ENCODE measurements at regions not wholly inside any gene's neighbourhood (a gene's known extent, or its start where the extent isn't known, plus 50 kb on each side); places are given as distances from the start of the nearest gene placed in this dataset.

DNA sequence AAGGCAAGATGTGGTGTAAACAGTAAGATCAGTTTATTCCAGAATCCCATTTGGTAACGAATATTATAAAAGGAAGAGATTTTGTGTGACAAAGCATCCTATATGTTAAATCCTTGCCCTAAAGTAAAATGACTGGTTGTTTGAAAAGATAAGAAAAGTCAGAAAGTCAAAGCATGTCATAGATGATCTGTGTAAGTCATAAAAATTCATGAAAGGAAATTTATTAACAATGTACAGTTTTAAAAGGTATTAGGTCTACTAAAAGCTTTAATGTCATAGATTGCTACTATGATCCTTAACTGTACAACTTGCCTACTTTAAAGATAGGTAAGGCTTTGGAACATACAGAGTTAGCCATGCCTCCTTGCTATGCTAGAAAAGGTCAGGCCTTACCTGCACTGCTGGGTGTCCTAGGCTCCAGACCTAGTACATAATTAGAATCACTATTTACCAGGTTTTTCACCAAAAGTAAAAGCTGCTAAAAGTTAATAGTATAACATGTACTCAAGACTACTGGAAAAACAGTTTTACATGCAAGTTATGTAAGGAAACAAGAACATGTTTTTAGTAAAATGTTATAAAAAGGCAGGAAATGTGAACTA, 1090.1 kb upstream of the ADGRB3 start:
- no peak for DNase-seq (ENCODE audit: low read depth, low spot score)
- Histone ChIP-seq H3K27ac (ENCODE audit: low read length) (no peak overlapping the region), H3K4me3 (ENCODE audit: low read length) (no peak overlapping the region), H3K4me1 (ENCODE audit: control insufficient read depth, insufficient read depth, low read length) (no peaks in the 10 kb centered on the region), H3K27me3 (ENCODE audit: control insufficient read depth, insufficient read depth, low read length) (no peaks in the 10 kb centered on the region), H3K36me3 (ENCODE audit: control insufficient read depth, insufficient read depth, low read length) (no peaks in the 10 kb centered on the region), H3K9me3 (ENCODE audit: control insufficient read depth, insufficient read depth, low read length) (peaks cover 2% of the 10 kb centered on the region)
- WGBS (ENCODE audit: insufficient coverage, insufficient read length), result no CpG with 5 or more reads among the region's 1 CpG

DNA sequence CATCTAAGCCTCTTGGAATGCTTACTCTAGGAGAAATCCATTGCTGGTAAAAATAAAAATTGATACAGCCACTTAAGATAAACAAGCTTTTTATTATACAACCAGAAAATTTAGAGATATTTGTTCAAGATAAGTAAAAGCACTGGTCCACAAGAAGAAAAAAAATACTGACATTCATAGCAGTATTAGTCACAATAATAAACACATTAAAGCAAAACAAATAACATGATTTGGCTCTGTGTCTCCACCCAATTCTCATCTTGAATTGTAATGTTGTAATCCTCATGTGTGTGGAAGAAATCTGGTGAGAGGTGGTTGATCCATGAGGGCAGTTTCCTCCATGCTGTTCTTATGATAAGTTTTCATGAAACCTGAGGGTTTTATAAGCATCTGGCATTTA, 1093.5 kb upstream of the ADGRB3 start:
- no peak overlapping the region for H3K27ac ChIP-seq (ENCODE audit: low read length)
- DNase-seq (ENCODE audit: low read depth, low spot score), result no peak
- no peak overlapping the region for H3K4me3 ChIP-seq (ENCODE audit: low read length)
- H3K4me1 ChIP-seq (ENCODE audit: control insufficient read depth, insufficient read depth, low read length), result no peaks in the 10 kb centered on the region; the same call in 1 of the 2 replicates
- H3K36me3 ChIP-seq (ENCODE audit: control insufficient read depth, insufficient read depth, low read length), result no peaks in the 10 kb centered on the region
- H3K9me3 ChIP-seq (ENCODE audit: control insufficient read depth, insufficient read depth, low read length), result peaks cover 2% of the 10 kb centered on the region
- no peaks in the 10 kb centered on the region for H3K27me3 ChIP-seq (ENCODE audit: control insufficient read depth, insufficient read depth, low read length)

DNA sequence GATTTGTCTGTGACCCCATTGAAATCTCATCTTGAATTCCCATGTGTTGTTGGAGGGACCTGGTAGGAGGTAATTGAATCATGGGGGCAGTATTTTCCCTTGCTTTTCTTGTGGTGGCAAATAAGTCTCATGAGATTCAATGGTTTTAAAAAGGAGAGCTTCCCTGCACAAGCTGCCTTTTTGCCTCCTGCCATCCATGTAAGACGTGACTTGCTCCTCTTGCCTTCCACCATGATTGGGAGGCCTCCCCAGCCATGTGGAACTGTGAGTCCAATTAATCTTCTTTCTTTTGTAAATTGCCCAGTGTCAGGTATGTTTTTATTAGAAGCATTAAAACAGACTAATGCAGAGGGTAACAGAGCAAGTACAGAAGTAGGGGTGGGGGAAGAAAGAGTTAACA, 1097.0 kb upstream of the ADGRB3 start:
- DNase-seq (ENCODE audit: low read depth, low spot score), result no peak
- WGBS (ENCODE audit: insufficient coverage, insufficient read length), result no CpG with 5 or more reads among the region's 1 CpG
- no peaks in the 10 kb centered on the region; the same call in 1 of the 2 replicates for H3K9me3 ChIP-seq (ENCODE audit: control insufficient read depth, insufficient read depth, low read length)
- H3K4me3 ChIP-seq (ENCODE audit: low read length), result no peak overlapping the region
- H3K27ac ChIP-seq (ENCODE audit: low read length), result no peak overlapping the region
- no peaks in the 10 kb centered on the region for H3K27me3 ChIP-seq (ENCODE audit: control insufficient read depth, insufficient read depth, low read length)
- H3K4me1 ChIP-seq (ENCODE audit: control insufficient read depth, insufficient read depth, low read length), result no peaks in the 10 kb centered on the region; the same call in 1 of the 2 replicates
- H3K36me3 ChIP-seq (ENCODE audit: control insufficient read depth, insufficient read depth, low read length), result no peaks in the 10 kb centered on the region

GRCh38 chr6:67535946-67536345, 1099.1 kb upstream of the ADGRB3 start:
- Histone ChIP-seq H3K4me3 (ENCODE audit: low read length) (no peak overlapping the region), H3K27me3 (ENCODE audit: control insufficient read depth, insufficient read depth, low read length) (no peaks in the 10 kb centered on the region), H3K27ac (ENCODE audit: low read length) (no peak overlapping the region), H3K4me1 (ENCODE audit: control insufficient read depth, insufficient read depth, low read length) (no peaks in the 10 kb centered on the region; the same call in 1 of the 2 replicates), H3K9me3 (ENCODE audit: control insufficient read depth, insufficient read depth, low read length) (no peaks in the 10 kb centered on the region; the same call in 1 of the 2 replicates), H3K36me3 (ENCODE audit: control insufficient read depth, insufficient read depth, low read length) (no peaks in the 10 kb centered on the region)
- no CpG with 5 or more reads among the region's 3 CpGs for WGBS (ENCODE audit: insufficient coverage, insufficient read length)
- no peak for DNase-seq (ENCODE audit: low read depth, low spot score)

- Histone ChIP-seq H3K27me3 (ENCODE audit: control insufficient read depth, insufficient read depth, low read length) (no peaks in the 10 kb centered on the region), H3K27ac (ENCODE audit: low read length) (no peak overlapping the region), H3K36me3 (ENCODE audit: control insufficient read depth, insufficient read depth, low read length) (no peaks in the 10 kb centered on the region), H3K4me1 (ENCODE audit: control insufficient read depth, insufficient read depth, low read length) (no peaks in the 10 kb centered on the region), H3K4me3 (ENCODE audit: low read length) (no peak overlapping the region), H3K9me3 (ENCODE audit: control insufficient read depth, insufficient read depth, low read length) (no peaks in the 10 kb centered on the region)
- DNase-seq (ENCODE audit: low read depth, low spot score), result no peak
- WGBS (ENCODE audit: insufficient coverage, insufficient read length), result no CpG with 5 or more reads among the region's 2 CpGs
These were observed 1128.7 kb upstream of the ADGRB3 start for GRCh38 chr6:67506352-67506751.

GRCh38 chr6:67501755-67502154, 1133.3 kb upstream of the ADGRB3 start:
- no CpG with 5 or more reads among the region's 5 CpGs for WGBS (ENCODE audit: insufficient coverage, insufficient read length)
- H3K9me3 ChIP-seq (ENCODE audit: control insufficient read depth, insufficient read depth, low read length), result no peaks in the 10 kb centered on the region
- no peaks in the 10 kb centered on the region for H3K27me3 ChIP-seq (ENCODE audit: control insufficient read depth, insufficient read depth, low read length)
- no peaks in the 10 kb centered on the region for H3K36me3 ChIP-seq (ENCODE audit: control insufficient read depth, insufficient read depth, low read length)
- H3K27ac ChIP-seq (ENCODE audit: low read length), result no peak overlapping the region
- no peak for DNase-seq (ENCODE audit: low read depth, low spot score)
- H3K4me3 ChIP-seq (ENCODE audit: low read length), result no peak overlapping the region
- no peaks in the 10 kb centered on the region for H3K4me1 ChIP-seq (ENCODE audit: control insufficient read depth, insufficient read depth, low read length)

- WGBS (ENCODE audit: insufficient coverage, insufficient read length), result no CpG with 5 or more reads among the region's 1 CpG
- H3K36me3 ChIP-seq (ENCODE audit: control insufficient read depth, insufficient read depth, low read length), result no peaks in the 10 kb centered on the region
These were observed 1137.3 kb upstream of the ADGRB3 start for GRCh38 chr6:67497749-67498148.

DNA sequence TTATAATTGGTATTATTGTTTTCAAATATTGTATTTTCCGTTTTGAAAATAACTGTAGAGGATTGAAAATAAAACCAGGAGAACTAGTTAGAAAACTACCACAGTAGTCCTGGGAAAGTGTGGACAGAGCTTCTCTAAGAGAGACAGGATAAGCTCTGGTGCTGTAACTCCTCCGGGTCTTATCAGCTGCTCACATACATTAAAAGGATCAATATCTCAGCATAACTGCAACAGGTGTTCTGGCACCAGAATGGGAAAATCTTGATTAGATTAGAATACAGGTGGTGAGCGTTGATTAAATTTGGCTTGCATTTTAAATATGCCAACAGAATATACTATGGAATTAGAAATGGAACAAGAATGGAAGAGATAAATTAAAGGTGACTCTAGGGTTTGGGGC, 1138.9 kb upstream of the ADGRB3 start:
- no peaks in the 10 kb centered on the region for H3K36me3 ChIP-seq (ENCODE audit: control insufficient read depth, insufficient read depth, low read length)
- 100% methylated on average over 1 of the region's 3 CpGs for WGBS (ENCODE audit: insufficient coverage, insufficient read length)
- H3K4me1 ChIP-seq (ENCODE audit: control insufficient read depth, insufficient read depth, low read length), result no peaks in the 10 kb centered on the region
- H3K9me3 ChIP-seq (ENCODE audit: control insufficient read depth, insufficient read depth, low read length), result no peaks in the 10 kb centered on the region
- DNase-seq (ENCODE audit: low read depth, low spot score), result no peak
- no peaks in the 10 kb centered on the region for H3K27me3 ChIP-seq (ENCODE audit: control insufficient read depth, insufficient read depth, low read length)
- no peak overlapping the region for H3K27ac ChIP-seq (ENCODE audit: low read length)
- H3K4me3 ChIP-seq (ENCODE audit: low read length), result no peak overlapping the region

More at GRCh38 chr6:67497749-67498148, 1137.3 kb upstream of the ADGRB3 start:
- Histone ChIP-seq H3K27ac (ENCODE audit: low read length) (no peak overlapping the region), H3K4me3 (ENCODE audit: low read length) (no peak overlapping the region), H3K27me3 (ENCODE audit: control insufficient read depth, insufficient read depth, low read length) (no peaks in the 10 kb centered on the region), H3K9me3 (ENCODE audit: control insufficient read depth, insufficient read depth, low read length) (no peaks in the 10 kb centered on the region), H3K4me1 (ENCODE audit: control insufficient read depth, insufficient read depth, low read length) (no peaks in the 10 kb centered on the region)
- DNase-seq (ENCODE audit: low read depth, low spot score), result no peak

DNA sequence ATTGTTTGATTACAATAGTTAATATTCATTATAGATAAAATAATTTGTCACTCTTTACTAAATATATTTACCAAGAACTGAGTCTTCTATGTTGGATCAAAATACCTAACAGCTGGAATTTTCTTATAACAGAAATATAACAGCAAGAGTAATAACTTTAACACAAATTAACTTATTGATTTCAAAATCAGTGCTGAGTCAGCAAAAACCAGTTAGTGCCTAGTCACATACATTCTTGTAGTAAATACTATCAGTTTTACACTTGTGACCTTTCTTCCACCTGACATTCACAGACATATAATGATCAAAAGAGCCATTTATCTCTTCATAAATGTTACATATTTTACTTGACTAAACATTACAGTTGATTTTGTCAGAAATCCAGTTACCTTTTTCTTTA, 1141.4 kb upstream of the ADGRB3 start:
- DNase-seq (ENCODE audit: low read depth, low spot score), result no peak

DNA sequence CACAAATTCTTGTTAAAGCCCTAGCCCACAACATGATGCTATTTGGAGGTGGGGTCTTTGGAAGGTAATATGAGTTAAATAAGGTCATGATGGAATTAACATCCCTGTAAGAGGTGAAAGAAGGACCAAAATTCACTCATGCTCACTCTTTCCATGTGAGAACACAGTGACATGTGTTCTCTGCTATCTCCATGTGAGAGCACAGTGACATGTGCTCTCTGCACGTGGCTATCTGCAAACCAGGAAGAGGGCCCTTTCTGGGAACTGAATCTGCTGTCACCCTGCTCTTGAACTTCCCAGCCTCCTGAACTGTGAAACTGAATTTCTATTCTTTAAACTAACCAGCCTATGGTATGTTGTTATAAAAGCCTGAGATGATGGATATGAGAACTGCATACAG, 1159.4 kb upstream of the ADGRB3 start:
- H3K9me3 ChIP-seq (ENCODE audit: control insufficient read depth, insufficient read depth, low read length), result no peaks in the 10 kb centered on the region
- no peak overlapping the region for H3K27ac ChIP-seq (ENCODE audit: low read length)
- H3K36me3 ChIP-seq (ENCODE audit: control insufficient read depth, insufficient read depth, low read length), result no peaks in the 10 kb centered on the region
- H3K4me3 ChIP-seq (ENCODE audit: low read length), result no peak overlapping the region
- DNase-seq (ENCODE audit: low read depth, low spot score), result no peak
- no CpG with 5 or more reads among the region's 1 CpG for WGBS (ENCODE audit: insufficient coverage, insufficient read length)
- H3K4me1 ChIP-seq (ENCODE audit: control insufficient read depth, insufficient read depth, low read length), result no peaks in the 10 kb centered on the region
- H3K27me3 ChIP-seq (ENCODE audit: control insufficient read depth, insufficient read depth, low read length), result no peaks in the 10 kb centered on the region

More for the DNA sequence above, 1141.4 kb upstream of the ADGRB3 start:
- Histone ChIP-seq H3K4me1 (ENCODE audit: control insufficient read depth, insufficient read depth, low read length) (no peaks in the 10 kb centered on the region), H3K27me3 (ENCODE audit: control insufficient read depth, insufficient read depth, low read length) (no peaks in the 10 kb centered on the region), H3K4me3 (ENCODE audit: low read length) (no peak overlapping the region), H3K9me3 (ENCODE audit: control insufficient read depth, insufficient read depth, low read length) (no peaks in the 10 kb centered on the region), H3K36me3 (ENCODE audit: control insufficient read depth, insufficient read depth, low read length) (no peaks in the 10 kb centered on the region), H3K27ac (ENCODE audit: low read length) (no peak overlapping the region)

DNA sequence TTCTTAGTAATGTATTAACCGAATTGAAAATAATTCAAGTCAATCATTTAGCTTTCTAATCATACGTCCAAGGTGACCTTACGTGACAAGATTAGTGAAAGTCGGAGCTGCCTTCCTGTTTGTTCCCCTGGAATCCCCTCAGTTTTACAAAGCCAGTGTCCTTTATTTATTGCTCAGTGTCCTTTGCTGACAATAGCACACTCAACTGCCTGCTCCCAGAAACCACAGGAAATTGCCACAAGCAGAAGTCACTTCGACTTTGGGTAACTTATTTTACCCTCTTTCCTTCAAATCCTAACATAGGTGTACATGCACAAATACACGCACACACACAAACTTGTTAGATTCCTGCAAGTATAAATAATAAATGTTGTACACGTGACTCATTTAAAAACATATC, 1167.7 kb upstream of the ADGRB3 start:
- no peaks in the 10 kb centered on the region for H3K4me1 ChIP-seq (ENCODE audit: control insufficient read depth, insufficient read depth, low read length)
- no peak overlapping the region for H3K27ac ChIP-seq (ENCODE audit: low read length)
- WGBS (ENCODE audit: insufficient coverage, insufficient read length), result no CpG with 5 or more reads among the region's 7 CpGs
- no peak overlapping the region for H3K4me3 ChIP-seq (ENCODE audit: low read length)
- H3K27me3 ChIP-seq (ENCODE audit: control insufficient read depth, insufficient read depth, low read length), result no peaks in the 10 kb centered on the region
- no peaks in the 10 kb centered on the region for H3K36me3 ChIP-seq (ENCODE audit: control insufficient read depth, insufficient read depth, low read length)
- DNase-seq (ENCODE audit: low read depth, low spot score), result no peak
- H3K9me3 ChIP-seq (ENCODE audit: control insufficient read depth, insufficient read depth, low read length), result no peaks in the 10 kb centered on the region

All from iPS DF 6.9 (cell line).